A673 (cell line): ENCODE measurements at regions not wholly inside any gene's neighbourhood (a gene's known extent, or its start where the extent isn't known, plus 50 kb on each side); places are given as distances from the start of the nearest gene placed in this dataset.

Experiments used
- BruUV-seq: library from RNA; stranded (reverse); fragments of 400-500 nt; replicated peaks from 2 replicates; lab custom pipeline; 2021; lab: Mats Ljungman, UMichigan
- CTCF ChIA-PET: fragments of 300-600 bp; sonication (Branson Sonifier 250); formaldehyde crosslinking; loops from one replicate; lab custom pipeline; 2022; ENCODE audit warnings: antibody characterized with exemption; lab: Charles Lee
- POLR2A ChIA-PET: fragments of 300-600 bp; sonication (Branson Sonifier 250); formaldehyde crosslinking; loops from one replicate; lab custom pipeline; 2022; ENCODE audit warnings: antibody characterized with exemption; ENCODE audit not compliant: low non-redundant PET; lab: Charles Lee
- DNase-seq: peaks from one replicate; pipeline ENCODE4 v3.0.0-alpha.2; 2015; ENCODE audit warnings: low spot score
- H3K27ac ChIP-seq: fragments of 200-600 bp; sonication (generic); 2 replicates; pipeline ENCODE4 v1.5.1; 2016; ENCODE audit warnings: mixed run types, low read depth, mild to moderate bottlenecking, mixed read lengths, antibody characterized with exemption, low read length; ENCODE audit not compliant: poor library complexity, severe bottlenecking
- H3K27me3 ChIP-seq: fragments of 200-600 bp; sonication (generic); replicated peaks from 2 replicates; pipeline ENCODE4 v1.6.1; 2017; ENCODE audit warnings: mixed run types, low read depth, mild to moderate bottlenecking, mixed read lengths, antibody characterized with exemption, low read length; ENCODE audit not compliant: insufficient read depth, poor library complexity
- H3K36me3 ChIP-seq: fragments of 200-600 bp; sonication (generic); 2 replicates; pipeline ENCODE4 v1.6.1; 2016; ENCODE audit warnings: mixed run types, mild to moderate bottlenecking, mixed read lengths, antibody characterized with exemption, low read length; ENCODE audit not compliant: insufficient read depth, poor library complexity, severe bottlenecking
- H3K4me1 ChIP-seq: fragments of 200-600 bp; sonication (generic); 2 replicates; pipeline ENCODE4 v1.6.1; 2017; ENCODE audit warnings: mixed run types, mild to moderate bottlenecking, mixed read lengths, antibody characterized with exemption, low read length; ENCODE audit not compliant: insufficient read depth, poor library complexity, severe bottlenecking
- H3K4me3 ChIP-seq: fragments of 200-600 bp; sonication (generic); 2 replicates; pipeline ENCODE4 v1.5.1; 2016; ENCODE audit warnings: low read depth, mixed run types, mild to moderate bottlenecking, mixed read lengths, low read length; ENCODE audit not compliant: poor library complexity, severe bottlenecking
- H3K9me3 ChIP-seq: fragments of 200-600 bp; sonication (generic); 2 replicates; pipeline ENCODE4 v1.6.1; 2016; ENCODE audit warnings: mixed run types, low read depth, mild to moderate bottlenecking, mixed read lengths, antibody characterized with exemption, low read length; ENCODE audit not compliant: poor library complexity, severe bottlenecking
- CTCF ChIP-seq: fragments of 300-800, 200-600 bp; sonication (generic); conservative IDR thresholded peaks from 2 replicates; pipeline ENCODE4 v1.5.1; 2017; ENCODE audit warnings: low read depth, mild to moderate bottlenecking, antibody characterized with exemption, low read length, moderate library complexity, mixed read lengths
- EZH2 ChIP-seq: fragments of 200-600 bp; sonication (generic); IDR thresholded peaks from 2 replicates; pipeline ENCODE4 v1.6.1; 2017; ENCODE audit warnings: borderline replicate concordance, low read depth, mild to moderate bottlenecking, mixed read lengths, antibody characterized with exemption, low read length; ENCODE audit not compliant: poor library complexity, severe bottlenecking
- intact Hi-C: fragments of 100-400 bp; cut with micrococcal nuclease; formaldehyde crosslinking; loops from one replicate; pipeline ENCODE4 v1.10.0; 2022; ENCODE audit not compliant: unreplicated experiment

GRCh38 chr11:39960206-39960605, 1499.2 kb downstream of the LRRC4C start:
- H3K9me3 ChIP-seq, result no peaks in the 10 kb centered on the region
- BruUV-seq, result no TSS peak
- ChIA-PET CTCF (no interaction called here), POLR2A (no interaction called here)
- H3K27ac ChIP-seq, result no peak overlapping the region
- intact Hi-C loops, result no loop called here
- no peak for TF ChIP-seq EZH2
- no peak for TF ChIP-seq CTCF
- no peaks in the 10 kb centered on the region for H3K27me3 ChIP-seq
- no peaks in the 10 kb centered on the region for H3K36me3 ChIP-seq
- no peaks in the 10 kb centered on the region for H3K4me1 ChIP-seq
- no peak for DNase-seq
- H3K4me3 ChIP-seq, result no peak overlapping the region

- Histone ChIP-seq H3K9me3 (peaks cover 9% of the 10 kb centered on the region), H3K27me3 (no peaks in the 10 kb centered on the region), H3K36me3 (no peaks in the 10 kb centered on the region), H3K4me3 (no peak overlapping the region), H3K27ac (no peak overlapping the region), H3K4me1 (no peaks in the 10 kb centered on the region)
- intact Hi-C loops, result no loop called here
- CTCF ChIA-PET, result interaction anchor here (0.7 kb wide), 1 partner anchor 158 kb away, joined by 4 read pairs; no protein-coding TSS in a partner anchor
- TF ChIP-seq CTCF, result no peak
- TF ChIP-seq EZH2, result no peak
- POLR2A ChIA-PET, result interaction anchor here (0.6 kb wide), 1 partner anchor 1914 kb away, joined by 3 read pairs; no protein-coding TSS in a partner anchor
- no peak for DNase-seq
- BruUV-seq, result no TSS peak
These were observed 1526.5 kb downstream of the LRRC4C start for GRCh38 chr11:39932966-39933365.

- Histone ChIP-seq H3K36me3 (no peaks in the 10 kb centered on the region), H3K4me3 (no peak overlapping the region), H3K27ac (no peak overlapping the region), H3K4me1 (no peaks in the 10 kb centered on the region), H3K27me3 (no peaks in the 10 kb centered on the region), H3K9me3 (peaks cover 14% of the 10 kb centered on the region)
- DNase-seq, result no peak
- TF ChIP-seq CTCF, result no peak
- TF ChIP-seq EZH2, result no peak
- intact Hi-C loops, result no loop called here
- CTCF ChIA-PET, result no interaction called here
- POLR2A ChIA-PET, result no interaction called here
- BruUV-seq, result no TSS peak
These were observed 1542.2 kb downstream of the LRRC4C start for GRCh38 chr11:39917256-39917655.
